GM21619 (cell line): ENCODE measurements at regions not wholly inside any gene's neighbourhood (a gene's known extent, or its start where the extent isn't known, plus 50 kb on each side); places are given as distances from the start of the nearest gene placed in this dataset.
"Not testable (repeated sequence)": the region's sequence is repeated elsewhere in the genome, so short reads cannot be mapped to it uniquely, and the experiment has no call there.

Experiments
- ATAC-seq: cut with Tn5 transposase; IDR thresholded peaks from one replicate; pipeline ENCODE4 v1.9.1; 2021; ENCODE audit not compliant: unreplicated experiment

DNA sequence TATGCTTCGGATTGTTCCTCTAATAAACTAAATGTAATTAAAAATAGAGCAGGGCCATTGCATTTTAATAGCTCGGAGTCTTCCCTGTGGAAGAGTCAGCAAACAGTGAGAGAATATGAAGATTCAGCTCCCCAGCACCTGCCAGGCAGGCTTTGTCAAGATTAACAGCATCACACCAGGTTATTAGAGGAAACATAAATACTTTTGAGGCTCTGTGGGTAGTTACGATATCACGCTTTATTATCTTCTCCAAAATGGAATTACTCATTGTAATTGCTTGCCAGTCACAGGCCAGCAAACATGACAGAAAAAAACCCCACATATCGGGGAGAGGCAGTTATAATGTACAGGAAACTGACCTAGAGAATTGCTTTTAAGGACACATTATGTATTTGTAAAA is 303.9 kb downstream of the CPS1 start:
- ATAC-seq = no peak

DNA sequence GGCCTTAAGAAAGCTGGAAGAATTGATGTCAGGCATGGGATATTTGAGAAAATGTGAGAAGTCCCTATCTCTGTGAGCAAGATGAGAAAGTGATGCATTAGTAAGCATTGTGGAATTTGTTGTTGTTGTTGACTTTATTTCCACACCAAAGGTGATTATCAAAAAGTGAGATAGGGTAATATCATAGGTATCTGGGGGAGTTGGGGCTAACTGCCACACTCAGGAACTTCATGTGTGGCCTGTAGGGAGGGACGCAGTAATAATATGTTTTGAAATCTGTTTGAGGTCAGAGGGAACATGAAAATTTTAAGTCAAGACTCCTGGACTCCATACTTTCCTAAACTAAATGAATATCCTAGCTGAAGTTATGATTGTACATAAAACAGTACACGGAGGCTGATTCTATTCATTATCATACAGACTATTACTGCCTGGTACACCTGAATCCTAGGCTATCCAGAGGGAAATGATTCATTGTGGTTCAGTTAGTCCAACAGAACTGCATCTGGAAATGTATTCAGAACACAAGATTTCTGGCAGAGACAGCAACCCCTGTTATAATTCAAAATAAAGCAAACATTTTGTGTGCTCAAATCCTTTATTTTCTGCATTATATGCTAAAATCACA is 304.8 kb downstream of the CPS1 start:
- ATAC-seq = no peak

DNA sequence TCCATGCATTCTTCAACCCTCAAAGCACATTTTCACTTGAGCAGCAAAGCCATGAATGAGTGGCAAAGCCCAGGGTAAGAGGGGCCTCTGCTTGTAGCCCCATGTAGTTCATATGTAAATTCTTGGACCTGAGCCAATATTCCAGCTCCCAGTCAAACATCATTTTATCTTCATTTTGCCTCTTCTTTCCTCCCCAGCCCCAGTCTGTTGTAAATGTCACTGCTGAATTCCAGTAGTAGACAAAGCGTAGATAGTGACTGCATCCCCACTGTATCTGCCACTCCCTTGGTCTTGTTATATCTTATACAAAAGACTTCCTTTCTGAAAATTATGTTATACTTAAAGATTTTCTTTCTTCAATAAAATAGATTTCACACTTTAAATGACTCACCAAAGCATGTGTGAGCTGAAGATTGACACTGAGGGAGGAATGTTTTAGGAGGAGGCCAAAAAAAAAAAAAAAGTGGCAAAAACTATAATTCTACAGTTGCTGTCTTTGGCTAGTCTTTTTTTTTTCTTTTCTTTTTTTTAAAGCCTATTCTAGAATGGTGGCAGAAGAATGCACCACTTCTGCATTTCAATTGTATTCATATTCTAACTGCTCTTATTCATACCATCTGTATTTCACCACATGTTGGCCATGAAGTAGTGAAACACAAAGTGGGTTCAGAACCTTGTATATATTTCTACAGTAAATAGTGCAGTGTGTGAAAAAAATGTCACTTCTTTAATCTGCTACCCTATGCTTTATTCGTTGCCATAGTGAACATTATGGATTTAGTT is 306.1 kb downstream of the CPS1 start:
- ATAC-seq = no peak

DNA sequence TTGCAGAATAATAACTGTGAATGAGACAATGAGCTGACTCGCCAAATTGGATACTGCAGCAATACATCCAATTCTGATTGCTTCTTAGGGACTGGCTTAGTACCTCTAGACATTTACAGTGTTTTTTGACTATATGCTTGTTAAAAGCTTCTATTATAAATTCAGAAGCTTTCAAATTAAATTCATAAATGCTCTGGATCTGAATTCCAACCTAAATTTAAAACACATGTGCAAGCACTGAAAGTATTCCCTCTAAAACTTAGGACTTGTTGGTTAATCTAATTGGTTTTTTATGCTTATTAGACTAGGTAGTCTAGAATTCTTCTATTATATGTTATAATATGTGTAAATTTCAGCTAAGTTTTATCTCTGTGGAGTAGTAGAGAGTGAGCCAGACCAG is 306.9 kb downstream of the CPS1 start:
- ATAC-seq = no peak

DNA sequence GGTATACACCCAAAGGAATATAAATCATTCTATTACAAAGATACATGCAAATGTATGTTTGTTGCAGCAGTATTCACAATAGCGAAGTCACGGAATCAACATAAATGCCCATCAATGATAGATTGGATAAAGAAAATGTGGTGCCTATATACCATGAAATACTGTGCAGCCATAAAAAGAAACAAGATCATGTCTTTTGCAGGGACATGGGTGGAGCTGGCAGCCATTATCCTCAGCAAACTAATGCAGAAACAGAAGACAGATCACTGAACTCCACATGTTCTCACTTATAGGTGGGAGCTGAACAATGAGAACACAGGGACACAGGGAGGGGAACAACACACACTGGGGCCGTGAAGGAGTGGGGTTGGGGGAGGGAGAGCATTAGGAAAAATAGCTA is 315.2 kb downstream of the CPS1 start:
- ATAC-seq = not testable (repeated sequence)

DNA sequence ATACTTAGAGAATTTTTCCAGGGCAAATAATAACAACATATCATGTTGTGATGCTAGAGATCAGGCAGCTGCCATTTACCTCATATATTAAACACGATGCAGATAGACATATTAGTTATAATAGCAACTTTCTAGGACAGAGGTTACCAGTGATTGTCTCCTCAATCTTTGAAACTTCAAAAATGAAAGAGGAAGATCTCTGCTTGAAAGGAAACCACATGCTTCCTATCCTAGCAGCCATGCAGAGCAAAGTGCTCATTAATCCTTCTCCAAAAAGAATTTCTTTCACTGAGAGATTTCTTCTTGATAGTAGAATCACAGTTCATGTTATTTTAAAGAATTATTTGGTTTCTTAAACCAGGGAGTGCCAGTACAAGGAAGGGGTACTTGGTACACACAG is 317.2 kb downstream of the CPS1 start:
- no peak for ATAC-seq

DNA sequence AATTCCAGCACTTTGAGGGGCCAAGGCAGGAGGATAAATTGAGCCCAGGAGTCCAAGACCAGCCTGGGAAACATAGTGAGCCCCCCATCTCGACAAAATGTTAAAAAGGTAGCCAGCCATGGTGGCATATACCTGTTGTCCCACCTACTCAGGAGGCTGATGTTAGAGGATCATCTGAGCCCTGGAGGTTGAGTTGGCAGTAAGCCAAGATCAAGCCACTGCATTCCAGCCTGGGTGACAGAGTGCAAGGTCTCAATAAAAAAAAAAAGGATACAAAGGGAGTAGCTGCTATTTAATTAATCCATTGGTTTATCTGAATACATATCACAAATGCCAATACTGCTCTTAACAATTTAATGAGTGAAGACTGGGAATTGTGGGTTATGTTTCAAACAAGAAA is 327.8 kb downstream of the CPS1 start:
- ATAC-seq = no peak

DNA sequence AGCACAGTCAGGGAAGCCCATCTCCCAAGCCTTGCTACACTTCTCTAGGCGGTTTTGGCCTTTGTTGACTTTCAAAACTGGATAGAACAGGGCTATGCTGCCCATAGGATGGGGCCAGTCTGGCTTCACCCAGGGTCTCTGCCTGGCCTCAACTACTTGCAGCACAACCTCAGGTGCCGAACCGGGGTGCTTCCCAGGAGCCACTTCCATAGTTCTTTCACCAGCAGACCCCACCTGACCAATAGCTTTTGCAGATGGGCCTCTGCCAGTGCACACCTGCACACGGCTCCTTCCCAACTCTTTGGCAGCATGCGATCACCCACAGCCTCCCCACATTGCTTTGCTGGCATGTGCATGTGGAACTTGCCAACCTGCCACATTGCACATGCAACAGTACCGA is 331.6 kb downstream of the CPS1 start:
- ATAC-seq = no peak

DNA sequence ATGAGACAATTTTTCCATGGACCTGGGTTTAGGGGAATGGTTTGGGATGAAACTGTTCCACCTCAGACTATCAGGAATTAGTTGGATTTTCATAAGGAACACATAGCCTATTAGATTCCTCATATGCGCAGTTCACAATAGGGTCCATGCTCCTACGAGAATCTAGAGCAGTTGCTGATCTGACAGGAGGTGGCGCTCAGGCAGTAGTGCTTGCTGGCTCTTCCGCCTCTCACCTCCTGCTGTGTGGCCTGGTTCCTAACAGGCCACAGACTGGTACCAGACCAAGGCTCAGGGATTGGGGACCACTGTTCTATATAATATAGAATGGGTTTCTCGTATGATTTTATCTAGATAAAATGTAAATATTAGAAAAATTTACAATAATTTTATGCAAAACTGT is 338.7 kb downstream of the CPS1 start:
- ATAC-seq = no peak

DNA sequence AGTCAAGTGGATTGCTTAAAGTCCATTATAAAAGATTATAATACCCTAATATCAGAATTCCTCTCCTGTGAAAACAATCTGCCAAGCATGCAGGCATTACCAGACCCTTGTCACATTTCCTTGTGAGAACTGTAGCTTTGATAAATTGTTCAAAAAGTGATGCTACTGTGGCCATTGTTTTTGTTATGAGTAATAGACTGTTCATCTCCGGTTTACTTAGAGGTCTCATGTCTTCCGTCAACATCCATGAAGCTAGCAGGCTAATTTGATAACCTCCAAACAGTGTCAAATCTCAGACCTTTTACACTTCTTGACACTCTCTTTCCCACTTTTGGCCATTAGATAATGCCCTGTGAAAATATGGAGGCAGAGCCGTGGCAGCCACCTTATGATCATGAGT is 342.7 kb downstream of the CPS1 start:
- ATAC-seq = no peak

DNA sequence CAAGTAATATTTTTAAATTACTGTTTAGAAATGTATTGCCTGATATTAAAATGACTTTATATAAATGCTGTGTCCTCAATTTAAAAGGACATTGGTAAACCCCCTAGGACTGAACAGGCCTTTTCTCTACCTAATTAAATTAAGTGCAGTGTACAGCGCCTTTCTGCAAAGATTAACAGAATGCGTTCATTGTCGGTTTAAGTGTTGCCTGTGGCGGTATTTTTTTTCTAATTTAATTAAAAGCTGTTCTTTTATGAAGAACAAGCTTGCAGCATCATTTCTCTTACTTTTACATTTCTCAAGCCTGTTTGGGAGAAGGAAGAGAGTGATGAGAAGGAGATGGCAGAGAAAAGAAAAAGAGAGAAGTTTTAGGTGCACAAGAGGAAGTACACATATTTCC is 344.9 kb downstream of the CPS1 start:
- ATAC-seq = no peak

DNA sequence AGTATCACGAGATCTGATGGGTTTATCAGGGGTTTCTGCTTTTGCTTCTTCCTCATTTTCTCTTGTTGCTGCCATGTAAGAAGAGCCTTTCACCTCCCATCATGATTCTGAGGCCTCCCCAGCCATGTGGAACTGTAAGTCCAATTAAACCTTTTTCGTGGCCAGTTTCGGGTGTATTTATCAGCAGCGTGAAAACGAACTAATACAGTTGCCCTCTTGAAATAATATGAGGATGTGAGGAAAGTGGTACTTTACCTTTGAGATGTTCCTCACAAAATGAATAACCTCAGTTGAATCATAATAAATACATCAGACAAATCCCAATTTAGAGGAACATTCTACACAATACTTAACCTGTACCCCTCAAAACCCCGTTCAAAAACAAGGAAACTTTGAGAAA is 356.4 kb downstream of the CPS1 start:
- ATAC-seq = no peak

DNA sequence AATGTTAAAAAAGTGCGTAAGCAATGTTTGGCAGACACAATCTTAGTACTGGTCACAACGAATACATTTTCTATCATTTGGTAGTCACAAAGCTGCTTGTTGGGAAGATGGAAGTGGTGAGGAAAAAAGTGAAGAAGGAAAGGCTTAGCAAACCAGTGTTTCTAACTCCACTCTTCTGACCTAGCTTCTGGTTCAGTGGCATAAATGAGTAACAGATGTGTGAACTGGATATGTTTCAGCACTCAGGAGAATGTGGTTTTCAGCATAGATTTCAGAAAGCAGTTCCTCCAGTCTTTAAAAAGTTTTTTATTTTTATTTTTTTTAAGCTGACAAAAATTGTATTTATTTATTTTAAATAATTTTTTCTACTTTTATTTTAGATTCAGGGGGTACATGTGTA is 357.1 kb downstream of the CPS1 start:
- no peak for ATAC-seq

DNA sequence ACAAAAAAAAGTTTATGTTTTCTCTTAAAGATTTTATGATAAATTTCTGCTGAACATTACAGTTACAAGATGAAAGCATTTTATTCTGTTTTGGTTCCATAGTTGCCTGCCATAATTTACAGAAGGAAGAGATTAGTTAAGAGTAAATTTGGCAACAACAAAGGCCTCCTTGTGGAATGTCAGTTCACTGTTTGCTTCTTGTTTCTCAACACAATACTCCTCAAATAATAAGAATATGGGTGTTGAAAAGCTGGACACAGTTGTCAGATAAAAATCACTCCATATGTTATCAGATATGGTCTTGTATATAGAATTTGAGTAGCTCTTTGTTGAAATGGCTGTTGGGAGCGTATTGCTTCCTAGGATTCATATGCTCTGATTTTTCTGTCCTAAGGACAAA is 359.5 kb downstream of the CPS1 start:
- no peak for ATAC-seq

DNA sequence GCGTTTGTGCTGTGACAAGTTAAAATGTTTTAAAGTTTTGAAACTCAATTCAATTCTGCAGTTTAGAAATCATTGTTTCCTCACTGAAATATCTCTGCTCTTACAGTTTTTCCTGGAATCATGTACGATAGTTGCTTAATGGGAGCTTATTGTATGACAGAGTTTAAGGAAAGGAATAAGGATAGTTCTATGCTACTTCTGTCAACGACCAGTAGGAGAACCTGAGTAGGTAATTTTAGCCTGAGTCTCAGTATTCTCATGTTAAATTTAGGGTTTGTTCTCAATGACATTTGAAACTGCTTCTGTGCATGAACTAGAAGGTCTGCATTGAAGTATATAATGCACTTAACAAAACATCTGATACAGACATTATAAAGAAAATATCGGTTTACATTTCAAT is 361.1 kb downstream of the CPS1 start:
- ATAC-seq = no peak

DNA sequence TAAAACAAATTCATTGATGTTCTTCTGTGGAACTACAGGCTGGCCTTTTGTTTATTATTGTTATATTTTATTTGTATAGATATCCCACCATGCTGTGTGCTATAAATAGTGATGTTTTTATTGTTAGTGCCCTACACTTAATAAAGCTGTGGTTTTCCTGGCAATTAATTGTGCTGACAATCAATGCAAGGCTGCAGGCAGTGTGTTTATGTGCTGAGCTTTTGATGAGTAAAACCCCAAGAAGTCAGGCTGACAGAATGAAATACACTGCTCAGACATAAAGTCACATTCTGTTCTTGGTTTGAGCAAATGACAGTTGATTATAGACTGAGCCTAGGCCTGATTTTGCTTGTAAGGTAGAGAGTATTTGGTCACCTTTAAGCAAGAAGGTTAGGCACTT is 362.7 kb downstream of the CPS1 start:
- no peak for ATAC-seq

DNA sequence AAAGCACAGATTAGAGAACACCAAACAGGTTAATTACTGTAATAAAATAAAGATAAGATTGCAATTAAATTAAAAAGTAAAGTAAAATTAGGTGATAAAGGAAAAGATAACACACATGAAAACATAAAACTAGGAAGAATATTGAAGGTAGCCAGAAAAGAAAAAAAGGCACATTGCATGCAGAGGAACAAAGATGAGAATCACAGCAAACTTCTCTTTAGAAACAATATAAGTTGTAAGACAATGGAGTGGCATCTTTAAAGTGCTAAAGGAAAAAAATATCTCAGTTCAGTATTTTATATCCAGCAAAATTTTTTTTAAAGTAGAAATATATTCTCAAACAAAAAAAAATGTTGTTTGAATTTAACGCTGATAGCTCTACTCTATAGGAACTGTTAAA is 366.0 kb downstream of the CPS1 start:
- no peak for ATAC-seq

DNA sequence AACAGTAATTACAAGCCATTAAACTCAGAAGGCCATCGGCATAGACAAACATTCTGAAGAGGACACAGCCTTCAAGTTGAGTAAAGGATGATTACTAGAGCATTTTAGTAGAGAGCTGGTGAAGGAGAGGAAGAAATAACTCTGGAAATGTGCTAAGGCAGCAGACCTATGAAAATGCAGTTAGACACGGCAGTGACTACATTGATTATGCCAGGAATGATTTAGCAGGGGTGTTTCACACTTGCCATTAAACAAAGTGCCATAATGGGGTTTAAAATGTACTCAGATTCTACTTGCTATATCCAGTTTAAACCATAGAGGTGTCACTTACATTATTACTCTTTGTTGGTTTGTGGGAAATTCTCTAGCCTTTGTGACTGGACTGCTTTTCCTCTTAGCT is 372.3 kb downstream of the CPS1 start:
- ATAC-seq = no peak

DNA sequence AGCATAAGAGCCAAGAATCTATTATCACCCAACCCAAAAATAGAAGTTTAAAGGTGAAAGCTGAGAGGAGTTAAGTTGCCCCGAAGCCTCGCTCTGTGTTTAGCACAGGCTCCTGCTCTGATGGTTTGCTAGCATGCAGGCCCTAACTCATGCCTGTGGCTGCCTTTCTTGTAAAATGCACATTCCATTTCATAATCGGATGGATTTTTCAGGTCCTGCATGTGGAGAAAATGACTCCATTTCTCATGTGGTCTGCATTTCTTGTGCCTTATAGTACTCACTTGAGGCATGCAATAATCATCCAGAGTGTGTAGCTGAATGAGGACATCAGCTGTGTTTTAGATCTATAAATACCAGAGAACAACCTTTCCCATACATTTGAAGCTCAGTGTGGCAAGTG is 381.8 kb downstream of the CPS1 start:
- no peak for ATAC-seq

DNA sequence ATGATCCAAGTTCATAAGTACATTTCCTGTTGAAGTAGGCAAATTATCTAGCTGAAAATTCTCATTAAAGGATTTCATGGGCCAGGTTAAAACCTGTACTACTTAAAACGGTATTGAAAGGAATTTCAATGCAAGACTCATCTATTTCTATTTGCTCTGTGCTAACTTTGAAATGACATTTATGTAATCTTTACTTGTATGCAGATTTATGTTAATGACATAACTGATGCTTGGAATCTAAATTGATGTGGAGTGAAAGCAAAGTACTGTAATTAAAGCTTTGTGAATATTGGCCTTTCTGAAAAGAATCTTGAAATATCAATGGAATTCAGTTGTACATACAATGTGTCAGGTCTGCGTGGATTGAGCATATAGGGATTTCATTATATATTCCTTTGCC is 390.0 kb downstream of the CPS1 start:
- no peak for ATAC-seq

DNA sequence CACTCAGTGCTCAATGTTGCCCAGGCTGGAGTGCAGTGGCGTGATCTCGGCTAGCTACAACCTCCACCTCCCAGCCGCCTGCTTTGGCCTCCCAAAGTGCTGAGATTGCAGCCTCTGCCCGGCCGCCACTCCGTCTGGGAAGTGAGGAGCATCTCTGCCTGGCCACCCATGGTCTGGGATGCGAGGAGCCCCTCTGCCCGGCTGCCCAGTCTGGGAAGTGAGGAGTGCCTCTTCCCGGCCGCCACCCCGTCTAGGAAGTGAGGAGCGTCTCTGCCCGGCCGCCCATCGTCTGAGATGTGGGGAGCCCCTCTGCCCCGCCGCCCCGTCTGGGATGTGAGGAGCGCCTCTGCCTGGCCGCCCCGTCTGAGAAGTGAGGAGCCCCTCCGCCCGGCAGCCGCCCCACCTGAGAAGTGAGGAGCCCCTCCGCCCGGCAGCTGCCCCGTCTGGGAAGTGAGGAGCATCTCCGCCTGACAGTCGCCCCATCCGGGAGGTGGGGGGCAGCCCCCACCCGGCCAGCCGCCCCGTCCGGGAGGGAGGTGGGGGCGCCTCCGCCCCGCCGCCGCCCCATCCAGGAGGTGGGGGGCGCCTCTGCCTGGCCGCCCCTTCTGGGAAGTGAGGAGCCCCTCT is 394.1 kb downstream of the CPS1 start:
- not testable (repeated sequence) for ATAC-seq

DNA sequence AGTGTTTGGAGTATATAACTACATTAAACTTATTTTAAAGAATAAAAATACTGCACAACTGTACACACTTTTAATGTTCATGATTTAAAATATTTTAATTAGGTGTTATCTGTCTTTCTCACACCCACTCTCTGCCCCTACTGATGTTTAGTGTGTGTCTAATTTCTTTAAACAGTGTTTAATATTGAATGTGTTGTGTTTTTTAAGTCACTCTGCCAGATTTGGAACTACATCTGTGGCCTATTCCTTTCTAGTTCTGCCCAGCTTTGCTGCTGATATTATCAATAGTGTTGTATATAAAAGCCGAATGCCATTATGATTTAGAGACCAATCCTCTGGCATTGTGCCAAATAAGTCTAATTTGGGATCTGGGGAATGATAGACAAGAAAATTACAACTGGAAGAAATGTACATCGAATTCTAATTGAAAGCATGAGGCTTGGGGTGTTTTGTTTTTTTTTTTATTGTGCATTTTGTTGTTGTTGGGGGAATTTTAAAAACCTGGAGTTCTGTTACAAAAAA is 398.0 kb downstream of the CPS1 start:
- no peak for ATAC-seq
